Loucy (cell line): ENCODE measurements at regions not wholly inside any gene's neighbourhood (a gene's known extent, or its start where the extent isn't known, plus 50 kb on each side); places are given as distances from the start of the nearest gene placed in this dataset.

Source experiments
- H2AFZ ChIP-seq: fragments of 200-600 bp; sonication (generic); 2 replicates; pipeline ENCODE4 v1.6.0; 2016; ENCODE audit warnings: antibody characterized with exemption, mild to moderate bottlenecking, low read length, moderate library complexity
- H3F3A ChIP-seq: fragments of 200-600 bp; 2 replicates; pipeline ENCODE4 v1.6.0; 2016; ENCODE audit warnings: antibody characterized with exemption, low read depth, mild to moderate bottlenecking
- H3K27me3 ChIP-seq: fragments of 200-600 bp; sonication (generic); 2 replicates; pipeline ENCODE4 v1.6.1; 2014; ENCODE audit warnings: low read length, mild to moderate bottlenecking; ENCODE audit not compliant: insufficient read depth, poor library complexity, severe bottlenecking
- H3K36me3 ChIP-seq: fragments of 200-600 bp; sonication (generic); 2 replicates; pipeline ENCODE4 v1.6.1; 2016; ENCODE audit warnings: low read length; ENCODE audit not compliant: insufficient read depth
- H3K4me1 ChIP-seq: fragments of 200-600 bp; sonication (generic); 2 replicates; pipeline ENCODE4 v1.5.1; 2014; ENCODE audit warnings: low read length, mild to moderate bottlenecking; ENCODE audit not compliant: insufficient read depth, poor library complexity, severe bottlenecking
- H3K4me2 ChIP-seq: fragments of 200-600 bp; sonication (generic); 2 replicates; pipeline ENCODE4 v1.6.0; 2014; ENCODE audit warnings: antibody characterized with exemption, low read length, low read depth, mild to moderate bottlenecking; ENCODE audit not compliant: poor library complexity, severe bottlenecking
- H3K4me3 ChIP-seq: fragments of 200-600 bp; sonication (generic); 2 replicates; pipeline ENCODE4 v1.5.1; 2014; ENCODE audit warnings: low read length, mild to moderate bottlenecking, mixed read lengths; ENCODE audit not compliant: poor library complexity, severe bottlenecking
- H3K79me2 ChIP-seq: fragments of 200-600 bp; sonication (generic); 2 replicates; pipeline ENCODE4 v1.6.1; 2014; ENCODE audit warnings: low read length; ENCODE audit not compliant: insufficient read depth
- H3K9ac ChIP-seq: fragments of 200-600 bp; sonication (generic); 2 replicates; pipeline ENCODE4 v1.6.0; 2014; ENCODE audit warnings: mild to moderate bottlenecking, low read depth, low read length, moderate library complexity; ENCODE audit not compliant: poor library complexity, severe bottlenecking
- H3K9me2 ChIP-seq: fragments of 200-600 bp; sonication (generic); replicated peaks from 2 replicates; pipeline ENCODE4 v1.6.1; 2016; ENCODE audit warnings: low read depth, low read length, mixed read lengths
- H3K9me3 ChIP-seq: fragments of 200-600 bp; sonication (generic); 2 replicates; pipeline ENCODE4 v1.6.1; 2014; ENCODE audit warnings: mild to moderate bottlenecking, antibody characterized with exemption, low read length, low read depth; ENCODE audit not compliant: insufficient read depth
- H4K20me1 ChIP-seq: fragments of 200-600 bp; sonication (generic); 2 replicates; pipeline ENCODE4 v1.6.0; 2014; ENCODE audit warnings: antibody characterized with exemption, low read length, mild to moderate bottlenecking; ENCODE audit not compliant: insufficient read depth, poor library complexity, severe bottlenecking
- CTCF ChIP-seq: fragments of 200-600 bp; sonication (generic); conservative IDR thresholded peaks from 2 replicates; pipeline ENCODE4 v1.5.1; 2014; ENCODE audit warnings: mild to moderate bottlenecking, antibody characterized with exemption, low read length
- EZH2phosphoT487 ChIP-seq: fragments of 200-600 bp; IDR thresholded peaks from 2 replicates; pipeline ENCODE4 v1.6.1; 2018; ENCODE audit warnings: antibody characterized with exemption, mild to moderate bottlenecking, moderate library complexity, borderline replicate concordance

- no peak for TF ChIP-seq EZH2phosphoT487
- TF ChIP-seq CTCF: no peak
- H3K9ac ChIP-seq: no peak overlapping the region
- H3F3A ChIP-seq: no peaks in the 10 kb centered on the region
- no peak overlapping the region for H2AFZ ChIP-seq
- no peaks in the 10 kb centered on the region for H4K20me1 ChIP-seq
- H3K27me3 ChIP-seq: no peaks in the 10 kb centered on the region
- H3K4me2 ChIP-seq: no peak overlapping the region
- H3K36me3 ChIP-seq: no peaks in the 10 kb centered on the region
- H3K79me2 ChIP-seq: no peaks in the 10 kb centered on the region
- H3K9me3 ChIP-seq: no peaks in the 10 kb centered on the region
- no peak overlapping the region for H3K4me3 ChIP-seq
- no peaks in the 10 kb centered on the region for H3K9me2 ChIP-seq
- H3K4me1 ChIP-seq: no peaks in the 10 kb centered on the region
Measured at GRCh38 chr2:122634920-122635319, 879.5 kb downstream of the TSN start.

GRCh38 chr2:122635686-122636085 is 880.2 kb downstream of the TSN start:
- no peaks in the 10 kb centered on the region for H3K79me2 ChIP-seq
- TF ChIP-seq EZH2phosphoT487 (no peak), CTCF (no peak)
- H3K27me3 ChIP-seq: no peaks in the 10 kb centered on the region
- H3K4me2 ChIP-seq: no peak overlapping the region
- no peaks in the 10 kb centered on the region for H3K9me3 ChIP-seq
- no peaks in the 10 kb centered on the region for H3K9me2 ChIP-seq
- no peak overlapping the region for H3K4me3 ChIP-seq
- H3K4me1 ChIP-seq: no peaks in the 10 kb centered on the region
- no peaks in the 10 kb centered on the region for H3K36me3 ChIP-seq
- no peak overlapping the region for H2AFZ ChIP-seq
- H3F3A ChIP-seq: no peaks in the 10 kb centered on the region
- no peak overlapping the region for H3K9ac ChIP-seq
- no peaks in the 10 kb centered on the region for H4K20me1 ChIP-seq

GRCh38 chr2:122636097-122636496 is 880.6 kb downstream of the TSN start:
- H3K4me1 ChIP-seq: no peaks in the 10 kb centered on the region
- H3K9me3 ChIP-seq: no peaks in the 10 kb centered on the region
- H3K79me2 ChIP-seq: no peaks in the 10 kb centered on the region
- no peak overlapping the region for H3K4me2 ChIP-seq
- no peak overlapping the region for H3K4me3 ChIP-seq
- no peaks in the 10 kb centered on the region for H3K9me2 ChIP-seq
- no peaks in the 10 kb centered on the region for H3K27me3 ChIP-seq
- no peak overlapping the region for H2AFZ ChIP-seq
- TF ChIP-seq CTCF (no peak), EZH2phosphoT487 (no peak)
- H3K9ac ChIP-seq: no peak overlapping the region
- H4K20me1 ChIP-seq: no peaks in the 10 kb centered on the region
- H3K36me3 ChIP-seq: no peaks in the 10 kb centered on the region
- H3F3A ChIP-seq: no peaks in the 10 kb centered on the region
